K562 (cell line): ENCODE measurements at regions not wholly inside any gene's neighbourhood (a gene's known extent, or its start where the extent isn't known, plus 50 kb on each side); places are given as distances from the start of the nearest gene placed in this dataset.

Source experiments
- ATAC-seq: fragments of 200-7000 bp; cut with Tn5 transposase; 3 replicates; pipeline ENCODE4 v1.9.1; 2020; ENCODE audit warnings: moderate library complexity
- BruUV-seq: library from RNA; stranded (reverse); fragments of 400-500 nt; replicated peaks from 2 replicates; lab custom pipeline; 2021; lab: Mats Ljungman, UMichigan
- CTCF ChIA-PET: fragments of 300-600 bp; formaldehyde crosslinking; extraction: SDS; loops from one replicate; lab custom pipeline; 2021; ENCODE audit warnings: low intra/inter-chr PET ratio; lab: Yijun Ruan, JAX
- POLR2A ChIA-PET: fragments of 300-600, 350-650 bp; sonication (Branson Sonifier 250); formaldehyde crosslinking; extraction: SDS; loops from one replicate; lab custom pipeline; 2021; ENCODE audit warnings: antibody characterized with exemption, inconsistent platforms; lab: Yijun Ruan, JAX
- DNase-seq, 4 experiments: peaks; one replicate each; pipeline versions ENCODE4 v3.0.0 to v3.0.0-alpha.2; 2011 to 2018; ENCODE audit warnings: low spot score in 3 of 4, mixed read lengths in 3 of 4; ENCODE audit errors: extremely low read depth in 1 of 4
- FAIRE-seq: peaks from 2 replicates; lab custom pipeline; 2011; peaks lifted over from hg19 to GRCh38; lab: Jason Lieb, UNC
- H2AFZ ChIP-seq: 2 replicates; pipeline ENCODE4 v1.6.0; 2011; ENCODE audit warnings: low read depth, low read length, control low read depth, inconsistent platforms
- H3K27ac ChIP-seq: fragments of 200-600 bp; 3 replicates; pipeline ENCODE4 v1.8.0; 2011; ENCODE audit warnings: low read depth, mild to moderate bottlenecking, control low read depth, inconsistent platforms, low read length, moderate library complexity, mixed read lengths; ENCODE audit errors: extremely low read depth
- H3K27me3 ChIP-seq, 2 experiments: fragments of 300-600 bp in 1 of 2; 2 replicates in 1 of 2; 3 replicates in 1 of 2; pipeline versions ENCODE4 v1.6.0 to v1.8.0; 2011; ENCODE audit warnings: inconsistent platforms in 2 of 2, low read length in 2 of 2, mild to moderate bottlenecking in 1 of 2, mixed read lengths in 1 of 2, moderate library complexity in 1 of 2; ENCODE audit not compliant: control insufficient read depth in 2 of 2, insufficient read depth in 2 of 2
- H3K36me3 ChIP-seq: fragments of 300-600 bp; 3 replicates; pipeline ENCODE4 v1.8.0; 2011; ENCODE audit warnings: mild to moderate bottlenecking, low read length, inconsistent platforms; ENCODE audit not compliant: control insufficient read depth, insufficient read depth
- H3K4me1 ChIP-seq, 2 experiments: fragments of 200-600 bp in 1 of 2; replicated peaks in 1 of 2; 2 replicates in 1 of 2; 3 replicates in 1 of 2; pipeline versions ENCODE4 v1.5.1 to v1.8.0; 2011; ENCODE audit warnings: inconsistent platforms in 2 of 2, low read length in 2 of 2, mild to moderate bottlenecking in 1 of 2, mixed read lengths in 1 of 2, moderate library complexity in 1 of 2; ENCODE audit not compliant: control insufficient read depth in 2 of 2, insufficient read depth in 2 of 2
- H3K4me2 ChIP-seq: 2 replicates; pipeline ENCODE4 v1.6.1; 2011; ENCODE audit warnings: low read length, control low read depth, inconsistent platforms, mixed read lengths; ENCODE audit not compliant: insufficient read depth
- H3K4me3 ChIP-seq: fragments of 200-600 bp; sonication (generic), shearing (Covaris generic); 2 replicates; pipeline ENCODE4 v1.5.1; 2016; ENCODE audit warnings: control low read depth, inconsistent platforms
- H3K79me2 ChIP-seq: fragments of 200-600 bp; 3 replicates; pipeline ENCODE4 v1.8.0; 2011; ENCODE audit warnings: low read length, inconsistent platforms; ENCODE audit not compliant: control insufficient read depth, insufficient read depth
- H3K9ac ChIP-seq, 2 experiments: 2 replicates each; pipeline versions ENCODE4 v1.6.0 to v1.6.1; 2011; ENCODE audit warnings: low read depth in 2 of 2, low read length in 2 of 2, control low read depth in 1 of 2, inconsistent platforms in 1 of 2, mild to moderate bottlenecking in 1 of 2, mixed read lengths in 1 of 2; ENCODE audit not compliant: insufficient read depth in 1 of 2
- H3K9me1 ChIP-seq: one replicate; pipeline ENCODE4 v1.6.0; 2011; ENCODE audit warnings: inconsistent platforms, mild to moderate bottlenecking, low read length, moderate library complexity; ENCODE audit not compliant: control insufficient read depth, insufficient read depth
- H3K9me3 ChIP-seq: replicated peaks from 2 replicates; pipeline ENCODE4 v1.5.1; 2011; ENCODE audit warnings: low read depth, low read length, inconsistent platforms; ENCODE audit not compliant: control insufficient read depth, insufficient read depth
- H4K20me1 ChIP-seq: replicated peaks from 2 replicates; pipeline ENCODE4 v1.6.1; 2011; ENCODE audit warnings: low read length, inconsistent platforms, mixed read lengths; ENCODE audit not compliant: control insufficient read depth, insufficient read depth
- ADNP ChIP-seq: fragments of 200-800 bp; sonication (Bioruptor generic); IDR thresholded peaks from 2 replicates; pipeline ENCODE4 v1.6.1; 2016; ENCODE audit warnings: missing genetic modification characterization, missing compliant biosample characterization
- CTCF ChIP-seq, 3 experiments: IDR thresholded peaks in 2 of 3; conservative IDR thresholded peaks in 1 of 3; 2 replicates each; pipeline ENCODE4 v1.5.1; 2011 to 2012; ENCODE audit warnings: low read length in 3 of 3, mild to moderate bottlenecking in 3 of 3, control low read depth in 2 of 3, improper control_type of control experiment in 1 of 3, inconsistent platforms in 1 of 3, low read depth in 1 of 3, mixed read lengths in 1 of 3, moderate library complexity in 1 of 3; ENCODE audit not compliant: insufficient read depth in 2 of 3
- ESRRB ChIP-seq: fragments of 250-450 bp; sonication (Bioruptor Pico); IDR thresholded peaks from 2 replicates; pipeline ENCODE4 v1.5.0; 2020; ENCODE audit warnings: mild to moderate bottlenecking, moderate library complexity, borderline replicate concordance
- HDAC2 ChIP-seq: fragments of 450-650 bp; IDR thresholded peaks from 2 replicates; pipeline ENCODE4 v1.6.1; 2016; ENCODE audit warnings: mild to moderate bottlenecking
- MTA1 ChIP-seq: fragments of 450-650 bp; IDR thresholded peaks from 2 replicates; pipeline ENCODE4 v1.6.1; 2017; ENCODE audit warnings: borderline replicate concordance
- SMARCE1 ChIP-seq: fragments of 450-650 bp; IDR thresholded peaks from 2 replicates; pipeline ENCODE4 v1.7.1; 2016; ENCODE audit warnings: mild to moderate bottlenecking
- SP1 ChIP-seq: sonication (generic); formaldehyde crosslinking; IDR thresholded peaks from 2 replicates; pipeline ENCODE4 v1.8.1; 2022; ENCODE audit warnings: mild to moderate bottlenecking, missing genetic modification reagents
- ZBTB34 ChIP-seq: fragments of 250-450 bp; sonication (Bioruptor Pico); IDR thresholded peaks from 2 replicates; pipeline ENCODE4 v1.8.0; 2021; ENCODE audit warnings: mild to moderate bottlenecking, moderate library complexity
- ZEB2 ChIP-seq: fragments of 450-650 bp; IDR thresholded peaks from 2 replicates; pipeline ENCODE4 v1.6.1; 2016
- ZKSCAN1 ChIP-seq: fragments of 150-350 bp; IDR thresholded peaks from 2 replicates; pipeline ENCODE4 v1.6.1; 2016; ENCODE audit warnings: low read depth, low read length
- ZNF280A ChIP-seq: fragments of 450-650 bp; IDR thresholded peaks from 2 replicates; pipeline ENCODE4 v1.6.1; 2018; ENCODE audit warnings: mild to moderate bottlenecking, low read depth; ENCODE audit not compliant: partially characterized antibody
- ZNF583 ChIP-seq: fragments of 250-450 bp; sonication (Bioruptor Pico); IDR thresholded peaks from 2 replicates; pipeline ENCODE4 v1.4.0; 2020
- WGBS: fragments of 100-300 bp; shearing (Covaris generic); methylation state at CpG from one replicate; pipeline ENCODE4 v1.1.6; 2016; ENCODE audit warnings: low coverage, mixed read lengths; ENCODE audit not compliant: insufficient coverage; ENCODE audit errors: missing lambda C conversion rate; 5-methylcytosine and 5-hydroxymethylcytosine counted together
- in situ Hi-C: fragments of 300-500 bp; cut with MboI; formaldehyde crosslinking; loops from 4 replicates; pipeline ENCODE4 v1.15.0; 2018; ENCODE audit warnings: inconsistent platforms, mixed read lengths
- intact Hi-C: fragments of 100-400 bp; cut with micrococcal nuclease; formaldehyde crosslinking; loops from 2 replicates; pipeline ENCODE4 v1.14.2; 2022

GRCh38 chr6:8529250-8529649 lies 93.9 kb upstream of the SLC35B3 start:
- H4K20me1 ChIP-seq, result no peaks in the 10 kb centered on the region
- no peak overlapping the region for H3K4me2 ChIP-seq
- DNase-seq (no peak), ATAC-seq (no peak), FAIRE-seq (no peak)
- ChIA-PET CTCF (no interaction called here), POLR2A (no interaction called here)
- no peaks in the 10 kb centered on the region for H3K36me3 ChIP-seq
- TF ChIP-seq ZKSCAN1, result no peak
- no peak for TF ChIP-seq MTA1
- in situ Hi-C loops, result no loop called here
- no peak overlapping the region for H2AFZ ChIP-seq
- H3K79me2 ChIP-seq, result no peaks in the 10 kb centered on the region
- no peaks in the 10 kb centered on the region for H3K27me3 ChIP-seq
- H3K4me1 ChIP-seq, result no peaks in the 10 kb centered on the region
- H3K4me3 ChIP-seq, result no peak overlapping the region
- no peak overlapping the region for H3K9ac ChIP-seq
- intact Hi-C loops, result no loop called here
- WGBS, result 0% methylated on average over 2 of the region's 2 CpGs
- H3K9me3 ChIP-seq, result peaks cover 4% of the 10 kb centered on the region; the same call in 1 of the 2 replicates
- BruUV-seq, result no TSS peak
- H3K27ac ChIP-seq, result no peak overlapping the region
- no peaks in the 10 kb centered on the region for H3K9me1 ChIP-seq

GRCh38 chr6:8527818-8528217 lies 92.5 kb upstream of the SLC35B3 start:
- Histone ChIP-seq H3K9me1 (no peaks in the 10 kb centered on the region), H3K9ac (no peak overlapping the region), H2AFZ (no peak overlapping the region), H3K27me3 (no peaks in the 10 kb centered on the region), H3K4me3 (no peak overlapping the region), H3K9me3 (no peaks in the 10 kb centered on the region; the same call in 1 of the 2 replicates), H3K4me1 (no peaks in the 10 kb centered on the region), H3K79me2 (no peaks in the 10 kb centered on the region), H3K27ac (no peak overlapping the region), H3K36me3 (no peaks in the 10 kb centered on the region), H4K20me1 (no peaks in the 10 kb centered on the region), H3K4me2 (no peak overlapping the region)
- ChIA-PET CTCF (no interaction called here), POLR2A (no interaction called here)
- intact Hi-C loops, result no loop called here
- in situ Hi-C loops, result no loop called here
- 6% methylated on average over 1 of the region's 1 CpG for WGBS
- ATAC-seq (no peak), DNase-seq (no peak), FAIRE-seq (no peak)
- no TSS peak for BruUV-seq
- TF ChIP-seq HDAC2 (no peak), ESRRB (no peak), ZNF280A (no peak), SP1 (no peak), ADNP (tag) (no peak), ZBTB34 (CRISPR knock-in tag) (no peak), ZNF583 (CRISPR knock-in tag) (no peak), CTCF (IDR thresholded peaks at IDR 0.05 in 2 of 3, conservative IDR thresholded peaks at IDR 0.05 in 1 of 3; ENCODE audit: insufficient read depth in 2 of 3, low read depth in 1 of 3, low read length in 3 of 3) (no peak), ZEB2 (no peak), SMARCE1 (no peak)
